ENCODE measurements at regions not wholly inside any gene's neighbourhood (a gene's known extent, or its start where the extent isn't known, plus 50 kb on each side); places are given as distances from the start of the nearest gene placed in this dataset.

DNA sequence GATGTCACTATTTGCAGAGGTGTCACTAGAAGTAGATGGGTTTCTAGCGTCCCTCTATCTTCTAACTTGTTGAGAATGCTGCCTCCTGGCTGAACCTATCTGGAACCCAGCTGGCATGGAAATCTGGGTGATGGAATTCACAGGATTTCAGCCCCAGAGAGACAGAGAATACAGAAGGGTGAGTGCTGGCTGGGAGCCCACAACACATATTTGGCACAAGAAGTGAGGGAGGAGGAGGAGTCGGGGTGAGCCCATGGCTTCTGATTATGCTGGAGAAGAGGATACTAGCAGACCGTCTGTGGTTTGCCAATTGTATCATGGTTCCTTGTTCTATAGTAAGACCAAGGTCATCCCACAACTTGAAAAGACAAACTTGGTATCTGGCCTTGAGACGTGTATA lies 557.8 kb upstream of the SALL1 start:
- H3K4me2 ChIP-seq (ENCODE audit: insufficient read depth, low read length), result no peak overlapping the region
- TF ChIP-seq FOS (IDR thresholded peaks at IDR 0.05; ENCODE audit: borderline replicate concordance, insufficient read depth, low read length) (no peak), POLR2AphosphoS5 (IDR thresholded peaks at IDR 0.05; ENCODE audit: insufficient read depth, low read depth, low read length) (no peak), GATA2 (IDR thresholded peaks at IDR 0.05; ENCODE audit: insufficient read depth, insufficient read length, low read depth, low read length) (no peak), JUN (IDR thresholded peaks at IDR 0.05; ENCODE audit: borderline replicate concordance, insufficient read depth, insufficient read length, low read depth) (no peak), MAX (IDR thresholded peaks at IDR 0.05; ENCODE audit: insufficient read depth, insufficient read length) (no peak), EZH2 (IDR thresholded peaks at IDR 0.05; ENCODE audit: borderline replicate concordance, low read depth, low read length, severe bottlenecking) (no peak), MYC (IDR thresholded peaks at IDR 0.05; ENCODE audit: low read depth, low read length) (no peak), POLR2A (IDR thresholded peaks at IDR 0.05; ENCODE audit: low read depth, low read length) (no peak), CTCF (IDR thresholded peaks at IDR 0.05; ENCODE audit: extremely low read depth in 1 of 2, insufficient read depth in 1 of 2, low read depth in 1 of 2, low read length in 2 of 2) (no peak)
- intact Hi-C loops (cut with micrococcal nuclease), result no loop called here
- no peak for DNase-seq (ENCODE audit: low read depth, low spot score)
- H4K20me1 ChIP-seq (replicated peaks; ENCODE audit: control insufficient read depth, extremely low read depth, insufficient read depth, low read length), result no peaks in the 10 kb centered on the region
- ChIA-PET CTCF (no interaction called here), POLR2A (no interaction called here)
- no peak overlapping the region for H2AFZ ChIP-seq (ENCODE audit: low read depth, low read length)
- H3K9ac ChIP-seq (replicated peaks; ENCODE audit: extremely low read depth, insufficient read depth, low read length), result no peak overlapping the region
- H3K36me3 ChIP-seq (ENCODE audit: control insufficient read depth in 2 of 2, extremely low read depth in 1 of 2, insufficient read depth in 2 of 2, low read length in 2 of 2), result no peaks in the 10 kb centered on the region
- no peaks in the 10 kb centered on the region for H3K27me3 ChIP-seq (ENCODE audit: control insufficient read depth in 2 of 2, insufficient read depth in 2 of 2, low read length in 2 of 2)
- no peak overlapping the region for H3K4me3 ChIP-seq (replicated peaks in 1 of 3; ENCODE audit: insufficient read depth in 1 of 3, low read depth in 1 of 3, low read length in 3 of 3)
- BruUV-seq (replicated peaks), result no TSS peak
- FAIRE-seq, result no peak
- dilution Hi-C loops (cut with MboI; ENCODE audit: extremely low pct_ligation_motif_present, low sequenced_read_pairs), result no loop called here
- peaks cover under 1% of the 10 kb centered on the region for H3K9me3 ChIP-seq (replicated peaks; ENCODE audit: control insufficient read depth, insufficient read depth, low read length)
- H3K27ac ChIP-seq (ENCODE audit: insufficient read depth, low read depth, low read length), result no peak overlapping the region
- H3K9me1 ChIP-seq (replicated peaks; ENCODE audit: control insufficient read depth, extremely low read depth, insufficient read depth, low read length), result no peaks in the 10 kb centered on the region
- no peaks in the 10 kb centered on the region for H3K4me1 ChIP-seq (ENCODE audit: control insufficient read depth, extremely low read depth, insufficient read depth, low read length)
- H3K79me2 ChIP-seq (ENCODE audit: control insufficient read depth, insufficient read depth, low read length), result no peaks in the 10 kb centered on the region

All from endothelial cell of umbilical vein (primary cell).